ENCODE measurements at regions not wholly inside any gene's neighbourhood (a gene's known extent, or its start where the extent isn't known, plus 50 kb on each side); places are given as distances from the start of the nearest gene placed in this dataset.
"Not testable (repeated sequence)": the region's sequence is repeated elsewhere in the genome, so short reads cannot be mapped to it uniquely, and the experiment has no call there.

DNA sequence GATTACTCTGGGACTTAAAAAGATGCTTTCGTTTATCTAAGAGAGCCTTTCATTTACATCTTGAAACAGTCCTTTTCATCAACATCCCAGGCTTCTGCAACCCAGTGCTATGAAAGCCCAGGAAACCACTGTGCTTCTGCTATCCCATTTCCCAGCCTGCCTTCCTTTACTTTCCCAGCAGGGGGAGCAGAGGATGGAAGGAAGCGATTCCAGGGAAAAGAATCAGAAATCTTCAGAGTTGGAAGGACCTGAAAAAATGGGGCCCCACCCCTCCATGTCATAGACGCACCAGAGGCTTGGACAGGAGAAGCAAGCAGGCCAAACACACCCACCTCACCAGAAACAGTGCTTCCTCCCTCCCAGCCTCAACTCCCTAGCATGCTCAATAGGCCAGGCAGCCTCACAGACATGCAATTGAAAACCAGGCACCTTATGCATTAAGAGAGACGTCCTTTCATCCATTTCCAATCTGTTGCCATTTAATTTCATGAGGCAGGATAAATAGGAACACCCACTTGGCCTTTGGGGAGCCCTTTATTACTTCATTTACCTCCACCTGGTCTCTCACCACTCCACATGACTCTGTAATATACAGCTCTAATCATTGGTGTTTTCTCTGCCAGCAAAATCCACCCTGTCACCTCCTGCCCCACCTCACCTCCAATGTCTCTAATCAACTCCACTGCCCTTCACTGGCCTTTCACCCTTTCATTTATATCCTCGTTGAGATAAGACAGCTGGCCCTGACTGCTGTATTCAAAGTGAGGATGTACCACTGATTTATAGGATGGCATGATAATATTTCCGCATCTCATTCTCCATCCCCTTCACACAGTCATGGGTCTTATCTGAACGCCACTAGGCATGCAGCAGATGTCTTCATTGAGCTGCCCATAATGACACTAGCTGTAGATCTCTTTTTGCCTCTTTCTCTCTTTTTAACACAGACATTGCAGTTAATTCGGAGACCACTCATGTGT is 583.9 kb downstream of the NTRK3 start:
- peak; percentile 32 for DNase-seq (ENCODE audit: low read depth)

DNA sequence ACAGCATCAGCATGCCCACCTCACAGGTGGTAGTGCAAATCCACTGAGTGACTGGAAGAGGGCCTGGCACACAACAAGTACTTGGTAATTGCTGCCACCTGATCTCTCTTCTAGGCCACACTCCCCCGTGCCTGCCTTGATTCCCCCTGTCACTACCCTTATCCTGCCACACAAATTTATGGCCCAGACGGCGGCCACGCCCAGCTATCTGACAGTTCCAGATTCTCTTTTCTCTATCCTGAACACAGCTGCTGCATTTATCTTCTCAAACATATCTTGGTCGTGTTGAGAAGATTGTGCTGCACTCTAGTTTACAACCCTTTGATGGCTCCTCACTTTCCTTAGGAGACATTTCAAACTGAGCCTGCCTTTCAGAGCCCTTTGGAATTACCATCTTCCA is 585.2 kb downstream of the NTRK3 start:
- no peak for DNase-seq (ENCODE audit: low read depth)

DNA sequence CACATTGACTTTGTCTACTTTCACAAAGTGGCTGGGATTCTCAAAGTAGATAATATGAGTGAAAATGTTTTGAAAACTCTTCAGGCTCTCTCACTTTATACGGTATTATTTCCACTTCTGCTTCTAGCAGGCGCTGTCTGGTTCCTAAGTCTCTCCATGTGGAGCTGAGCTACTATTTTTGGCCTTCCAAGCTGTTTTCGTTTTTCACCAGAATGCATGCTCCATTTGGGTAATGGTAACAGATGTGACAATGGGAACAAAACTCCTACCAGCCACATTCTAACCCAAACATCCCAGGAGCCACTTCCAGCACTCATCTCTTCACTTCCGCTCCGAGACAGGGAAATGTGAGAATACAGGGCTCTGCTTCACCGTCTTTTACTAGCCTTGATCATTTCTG is 586.7 kb downstream of the NTRK3 start:
- DNase-seq (ENCODE audit: low read depth), result no peak

DNA sequence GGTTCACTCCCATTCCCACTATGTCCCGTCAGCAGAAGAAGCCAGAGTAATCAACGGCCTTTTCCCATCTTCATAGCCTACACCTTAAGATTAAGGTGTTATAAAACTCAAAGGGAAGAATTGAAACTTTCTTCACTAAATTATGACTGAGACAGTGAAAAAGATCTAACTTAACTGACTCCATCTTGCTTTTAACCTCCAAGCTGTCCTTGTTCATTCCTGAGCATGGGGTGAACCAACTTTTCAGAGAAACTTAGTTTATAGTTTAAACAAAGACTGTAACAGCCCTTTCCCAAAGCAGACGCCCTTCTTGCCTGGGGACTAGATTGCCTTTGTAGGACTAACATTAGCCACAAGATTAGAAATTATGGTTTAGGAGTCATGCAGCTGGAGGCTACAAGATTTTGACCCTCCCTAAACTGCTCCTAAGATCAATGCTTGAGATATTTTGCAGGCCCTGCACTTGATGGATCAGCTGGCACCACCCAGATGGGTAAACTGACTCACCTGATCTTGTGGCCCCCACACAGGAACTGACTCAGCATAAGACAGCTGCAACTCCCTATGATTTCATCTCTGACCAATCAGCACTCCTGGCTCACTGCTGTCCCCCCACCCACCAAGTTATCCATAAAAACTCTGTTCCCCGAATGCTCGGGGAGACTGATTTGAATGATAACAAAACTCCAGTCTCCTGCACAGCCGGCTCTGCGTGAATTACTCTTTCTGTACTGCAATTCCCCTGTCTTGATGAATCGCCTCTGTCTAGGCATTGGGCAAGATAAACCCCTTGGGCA is 587.6 kb downstream of the NTRK3 start:
- not testable (repeated sequence) for DNase-seq (ENCODE audit: low read depth)

DNA sequence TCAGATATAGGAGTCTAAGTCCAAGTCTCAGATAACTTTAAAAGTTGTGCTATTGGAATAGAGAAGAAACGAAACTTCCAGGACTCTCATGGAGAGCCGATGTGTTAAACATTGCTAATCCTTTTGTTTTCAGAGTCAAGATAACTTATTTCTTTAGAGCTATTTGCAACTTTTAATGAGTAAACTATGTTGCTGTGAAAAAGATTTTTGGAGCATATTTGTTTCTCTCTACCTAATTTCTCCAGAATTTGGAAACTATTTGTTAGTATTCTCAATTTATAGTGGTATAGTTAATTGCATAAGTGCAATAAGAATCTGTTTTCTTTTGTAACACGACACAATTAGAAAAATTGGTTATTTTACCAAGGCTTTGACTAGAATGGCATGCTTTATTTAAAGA is 588.9 kb downstream of the NTRK3 start:
- no peak for DNase-seq (ENCODE audit: low read depth)

DNA sequence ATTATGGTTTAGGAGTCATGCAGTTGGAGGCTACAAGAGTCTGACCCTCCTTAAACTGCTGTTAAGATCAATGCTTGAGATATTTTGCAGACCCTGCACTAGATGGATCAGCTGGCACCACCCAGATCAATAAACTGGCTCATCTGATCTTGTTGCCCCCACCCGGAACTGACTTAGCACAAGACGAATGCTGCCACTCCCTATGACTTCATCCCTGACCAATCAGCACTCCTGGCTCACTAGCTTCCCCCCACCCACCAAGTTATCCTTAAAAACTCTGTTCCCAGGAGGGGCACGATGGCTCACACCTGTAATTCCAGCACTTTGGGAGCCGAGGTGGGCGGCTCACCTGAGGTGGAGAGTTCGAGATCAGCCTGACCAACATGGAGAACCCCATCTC is 594.0 kb downstream of the NTRK3 start:
- DNase-seq (ENCODE audit: low read depth), result no peak

DNA sequence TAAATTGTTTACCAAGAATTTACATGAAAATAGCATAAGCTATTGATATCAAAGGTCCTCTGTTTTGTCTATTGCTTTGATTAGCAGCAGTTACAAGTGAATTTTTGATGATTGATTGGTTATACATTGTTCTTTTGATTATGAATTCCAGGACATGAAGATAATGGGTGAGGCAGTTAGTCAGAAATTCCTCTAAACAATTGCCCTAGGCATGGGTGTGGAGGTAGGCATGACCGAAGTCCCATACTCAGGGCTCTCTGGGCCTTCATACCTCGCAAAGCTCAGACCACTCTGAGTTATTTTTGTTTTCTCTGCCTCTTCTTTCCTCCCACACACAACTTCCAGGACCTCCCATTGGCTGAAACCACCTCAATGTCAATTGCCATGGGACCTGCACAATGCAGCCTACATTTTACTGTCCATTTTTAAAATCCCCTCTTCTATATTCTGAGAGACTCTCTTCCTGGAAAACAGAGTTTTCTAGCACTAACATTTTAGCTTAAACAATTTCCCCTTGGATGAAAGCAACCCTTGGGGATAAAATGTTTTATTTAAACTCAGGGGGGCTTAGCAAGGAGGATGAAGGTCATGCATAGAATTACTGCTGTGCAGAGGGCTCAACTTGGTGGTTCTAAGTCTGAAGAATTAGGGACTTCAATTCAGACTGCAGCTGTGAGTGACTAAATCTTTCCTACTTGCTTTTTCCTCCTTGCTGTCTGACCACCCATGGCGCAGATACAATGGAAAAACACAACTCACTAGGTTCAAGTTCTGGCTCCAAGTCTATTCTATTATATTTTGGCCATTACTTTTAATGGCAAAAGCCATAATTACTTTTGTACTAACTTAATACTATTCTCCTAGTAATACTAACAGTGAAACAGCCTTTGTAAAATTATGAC is 594.8 kb downstream of the NTRK3 start:
- no peak for DNase-seq (ENCODE audit: low read depth)

DNA sequence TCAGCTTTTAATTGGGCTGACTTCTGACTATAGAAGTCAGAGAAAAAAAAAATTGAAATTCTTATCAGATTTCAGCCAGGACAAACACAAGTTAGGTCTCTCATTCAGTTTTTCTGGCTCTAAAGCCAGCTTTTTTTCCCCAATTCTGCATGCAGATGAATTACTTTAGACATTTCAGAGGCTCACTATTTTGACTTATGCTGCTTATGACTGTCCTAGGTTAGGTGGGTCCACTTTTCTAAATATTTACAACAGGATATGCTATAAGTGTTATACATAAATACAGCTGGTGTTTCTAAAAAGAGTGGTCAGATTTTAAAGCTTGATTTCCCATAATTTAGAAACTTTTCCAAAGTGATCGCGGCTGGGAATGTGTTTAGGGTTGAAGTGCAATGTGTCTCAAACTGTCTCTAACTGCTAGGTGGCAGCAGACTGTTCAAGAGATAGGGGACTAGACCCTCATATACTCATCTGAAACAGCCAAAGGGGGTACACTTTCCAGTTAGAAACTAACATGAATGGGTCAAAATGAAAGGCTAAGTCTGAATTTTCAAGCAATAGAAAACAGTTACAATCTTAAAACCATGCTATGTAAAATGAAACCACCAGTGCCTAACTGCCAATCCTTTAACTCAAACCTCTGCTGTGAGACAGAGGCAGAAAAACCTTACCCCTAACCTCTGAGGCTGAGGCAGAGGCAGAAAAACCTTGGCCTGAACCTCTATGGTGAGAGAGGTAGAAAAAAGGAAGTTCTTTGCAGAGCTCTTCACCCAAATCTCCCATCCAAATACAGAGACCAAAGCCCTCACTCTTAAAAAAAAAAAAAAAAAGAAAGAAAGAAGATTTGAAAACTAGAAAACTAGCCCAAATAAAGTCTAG is 596.0 kb downstream of the NTRK3 start:
- no peak for DNase-seq (ENCODE audit: low read depth)

DNA sequence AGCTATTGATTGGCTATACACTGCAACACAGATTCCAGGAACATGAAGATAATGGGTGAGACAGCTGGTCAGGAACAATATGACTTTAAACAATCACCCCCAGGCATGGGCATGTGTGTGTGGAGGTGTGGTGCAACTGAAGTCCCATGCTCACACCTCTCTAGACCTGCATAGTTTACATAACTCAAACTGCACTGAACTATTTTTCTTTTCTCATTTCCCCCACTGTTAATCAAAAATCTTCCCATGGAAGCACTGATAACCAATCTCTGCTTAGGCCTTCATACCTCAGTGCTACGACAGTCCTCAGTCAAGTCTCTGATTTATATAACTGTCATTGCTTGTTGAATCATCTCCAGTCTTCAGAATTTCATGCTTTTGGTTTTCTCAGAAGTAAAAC is 600.2 kb downstream of the NTRK3 start:
- DNase-seq (ENCODE audit: low read depth), result no peak

DNA sequence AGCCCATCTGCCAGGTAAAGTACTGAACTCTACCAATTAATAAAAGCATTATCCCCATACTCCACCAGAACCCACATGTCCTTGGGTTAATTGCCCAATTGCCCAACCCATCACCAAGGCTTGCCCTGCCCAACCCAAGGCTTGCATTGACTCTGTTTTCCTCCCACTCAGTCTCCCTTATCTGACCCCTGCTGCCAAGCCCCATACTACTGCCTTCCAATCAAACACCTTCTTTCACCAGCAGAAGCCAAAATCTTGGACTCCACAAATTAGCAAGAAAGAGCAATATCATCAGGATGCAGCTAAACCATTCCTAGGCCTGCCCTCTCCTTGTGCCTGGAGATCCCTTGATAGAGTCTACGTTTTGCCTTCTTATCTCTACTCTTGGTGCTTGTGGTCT is 602.9 kb downstream of the NTRK3 start:
- no peak for DNase-seq (ENCODE audit: low read depth)

DNA sequence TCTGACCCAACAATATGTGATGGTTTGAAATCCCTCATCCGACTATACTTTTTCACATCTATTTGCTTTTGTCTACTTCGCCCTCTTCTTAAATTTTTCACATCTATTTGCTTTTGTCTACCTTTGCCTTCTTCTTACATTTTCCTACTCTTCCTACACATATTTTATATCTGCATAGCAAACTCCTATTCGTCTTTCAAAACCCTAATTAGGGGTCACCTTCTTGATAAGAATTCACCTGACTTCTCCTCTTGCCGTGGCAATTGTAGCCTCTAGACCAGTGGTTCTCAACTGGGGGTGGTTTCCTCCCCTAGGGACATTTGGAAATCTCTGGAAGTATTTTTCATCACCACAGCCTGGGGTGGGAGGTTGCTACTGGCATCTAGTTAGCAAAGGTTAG is 607.4 kb downstream of the NTRK3 start:
- no peak for DNase-seq (ENCODE audit: low read depth)

DNA sequence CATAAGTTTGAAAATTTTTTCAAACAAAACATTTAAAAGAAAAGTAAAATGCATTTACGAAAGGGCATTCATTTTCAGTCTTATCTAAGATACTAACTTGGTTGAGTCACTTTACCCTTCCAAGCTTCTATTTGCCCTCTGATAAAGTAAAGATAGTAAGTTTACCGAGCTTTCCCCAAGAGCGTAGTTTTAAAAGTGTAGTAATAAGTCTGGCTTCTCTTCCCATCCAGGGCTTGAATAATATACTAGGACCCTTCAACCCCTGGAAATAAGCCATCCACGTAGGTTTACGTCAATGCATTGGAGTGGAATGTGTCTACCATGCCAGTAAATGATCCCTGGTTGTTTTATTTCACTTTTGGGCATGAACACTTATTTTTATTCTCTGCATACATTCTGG is 608.3 kb downstream of the NTRK3 start:
- DNase-seq (ENCODE audit: low read depth), result no peak

DNA sequence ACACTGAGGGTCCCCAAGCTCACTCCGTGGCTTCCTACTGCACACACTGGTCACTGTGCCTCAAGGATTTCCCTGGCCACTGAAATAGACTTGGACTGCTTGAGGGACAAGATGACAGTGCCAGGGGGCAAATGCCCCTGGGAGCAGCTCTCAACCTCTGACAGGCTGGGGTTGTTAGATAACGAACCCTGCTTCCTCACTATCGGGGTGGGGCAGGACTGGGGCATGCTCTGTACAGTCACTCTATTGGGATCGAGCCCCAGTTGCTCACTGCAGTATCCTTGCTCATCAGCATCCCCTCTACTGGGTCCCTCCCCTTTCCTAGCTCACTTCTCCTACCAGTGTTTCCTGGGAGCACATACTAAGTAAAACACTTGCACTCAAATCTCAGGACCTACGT is 610.8 kb downstream of the NTRK3 start:
- DNase-seq (ENCODE audit: low read depth), result no peak

DNA sequence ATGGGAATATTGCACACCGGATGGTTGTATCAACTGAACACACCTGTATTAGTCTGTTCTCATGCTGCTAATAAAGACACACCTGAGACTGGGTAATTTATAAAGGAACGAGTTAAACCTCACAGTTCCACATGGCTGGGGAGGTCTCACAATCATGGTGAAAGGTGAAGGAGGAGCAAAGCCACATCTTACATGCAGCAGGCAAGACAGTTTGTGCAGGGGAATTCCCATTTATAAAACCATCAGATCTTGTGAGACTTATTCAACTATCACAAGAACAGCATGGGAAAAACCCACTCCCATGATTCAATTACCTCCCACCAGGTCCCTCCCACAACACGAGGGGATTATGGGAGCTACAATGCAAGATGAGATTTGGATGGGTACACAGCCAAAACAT is 613.5 kb downstream of the NTRK3 start:
- not testable (repeated sequence) for DNase-seq (ENCODE audit: low read depth)

DNA sequence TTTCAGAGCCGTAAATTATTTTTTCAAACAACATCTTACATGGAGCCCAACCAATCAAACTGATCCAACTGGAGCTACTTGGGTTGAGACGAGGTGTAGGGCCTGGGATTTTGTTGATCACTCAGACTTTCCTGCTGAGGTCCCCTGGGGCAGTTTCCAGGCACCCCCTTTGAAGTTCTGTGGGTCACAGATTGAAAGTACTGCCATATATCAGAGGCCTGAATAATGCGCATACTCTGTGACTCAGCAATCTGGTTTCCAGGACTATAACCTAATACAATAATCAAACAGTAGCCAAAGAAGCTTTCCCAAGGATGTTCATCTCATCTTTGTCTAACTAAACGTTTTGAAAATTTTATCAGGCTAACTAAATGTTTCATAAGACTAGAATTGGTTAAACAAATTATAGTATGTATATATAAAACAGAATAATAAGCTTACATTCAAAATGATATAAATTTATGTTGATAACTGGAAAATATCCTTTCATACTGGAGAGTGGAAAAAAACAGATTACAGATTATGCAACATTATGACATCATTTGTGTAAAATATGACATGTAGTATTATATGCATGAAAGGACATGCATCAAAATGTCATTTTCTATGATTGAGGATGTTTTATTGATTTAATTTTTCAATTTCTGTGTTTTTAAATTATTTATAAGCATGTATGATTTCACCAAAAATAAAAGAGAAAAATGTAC is 617.1 kb downstream of the NTRK3 start:
- no peak for DNase-seq (ENCODE audit: low read depth)

DNA sequence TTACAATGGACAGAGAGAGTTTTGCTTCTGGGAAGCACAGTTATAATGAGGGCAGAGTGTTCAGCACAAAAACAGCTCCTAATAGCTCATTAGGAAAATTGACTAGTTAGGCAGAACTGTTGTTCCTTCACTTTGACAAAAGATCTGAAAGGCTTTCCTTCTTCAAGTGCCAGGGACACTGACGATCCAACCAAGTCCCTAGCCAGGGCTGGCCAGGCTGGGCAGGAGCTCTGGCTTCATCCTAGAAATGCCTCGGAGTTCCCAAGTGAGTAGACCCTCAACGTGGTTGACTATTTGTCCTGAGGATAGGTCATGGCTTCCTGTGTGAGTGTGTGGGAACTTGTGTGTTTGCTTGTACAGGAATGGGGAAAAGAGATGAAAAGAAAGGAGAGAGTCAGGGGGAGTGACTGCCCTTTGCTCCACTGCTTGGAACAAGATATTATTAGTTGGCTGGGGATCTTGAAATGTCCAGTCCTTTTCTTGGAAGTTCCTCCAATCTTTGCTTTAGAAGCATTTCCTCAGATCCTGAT is 617.9 kb downstream of the NTRK3 start:
- no peak for DNase-seq (ENCODE audit: low read depth)

DNA sequence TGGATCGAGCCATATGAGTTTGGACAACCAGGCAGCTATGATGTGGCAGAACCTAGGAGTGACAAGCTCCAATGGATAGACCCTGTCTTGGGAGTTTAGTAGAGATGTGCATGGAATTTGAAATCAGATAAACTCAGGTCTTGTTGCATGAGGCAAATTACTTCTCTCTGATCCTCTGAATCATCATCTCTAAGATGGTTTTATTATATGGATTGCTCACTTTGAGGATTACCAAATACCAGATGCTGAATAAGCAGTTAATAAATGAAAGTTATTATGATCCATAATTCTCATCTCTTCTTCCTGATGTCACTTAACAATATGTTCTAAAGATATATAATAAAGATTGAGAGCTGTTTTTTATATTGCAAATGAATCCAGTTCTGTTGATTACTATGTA is 622.2 kb downstream of the NTRK3 start:
- DNase-seq (ENCODE audit: low read depth), result no peak

DNA sequence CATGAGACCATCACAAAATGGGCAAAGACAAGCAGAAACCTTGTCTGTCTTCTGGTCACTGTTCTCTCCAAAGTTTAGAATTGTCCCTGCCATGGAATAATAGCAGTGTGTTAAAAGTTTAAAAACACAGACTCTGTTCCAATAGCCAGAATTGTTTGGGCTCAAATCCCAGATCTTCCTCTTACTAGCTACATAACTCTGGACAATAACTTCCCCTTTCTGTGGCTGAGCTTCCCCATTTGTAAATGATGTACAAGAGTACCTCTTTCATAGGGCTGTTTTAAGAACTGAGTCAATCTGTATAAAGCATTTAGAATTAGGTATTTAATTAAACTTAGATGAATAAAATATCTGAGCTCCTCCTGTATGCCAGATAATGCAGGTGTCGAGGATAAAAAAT is 623.0 kb downstream of the NTRK3 start:
- no peak for DNase-seq (ENCODE audit: low read depth)

DNA sequence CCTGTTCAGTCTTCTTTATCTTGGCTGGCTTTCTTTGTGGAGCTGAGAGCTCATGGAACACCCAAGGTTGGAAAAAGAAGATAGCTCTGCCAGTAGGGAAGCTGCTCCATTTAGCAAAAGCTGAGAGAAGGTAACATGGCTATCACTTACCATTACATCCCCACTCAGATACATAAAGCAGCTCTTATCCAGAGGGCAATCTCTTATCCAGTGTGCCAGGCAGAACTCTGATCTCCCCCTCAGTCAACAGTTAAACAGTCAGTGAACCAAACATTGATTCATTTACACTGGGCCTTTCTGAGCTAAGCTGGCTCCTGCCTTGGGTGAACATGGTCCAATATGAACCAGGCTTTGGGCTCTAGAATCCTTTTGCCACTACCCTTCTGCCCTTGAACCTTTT is 624.2 kb downstream of the NTRK3 start:
- no peak for DNase-seq (ENCODE audit: low read depth)

DNA sequence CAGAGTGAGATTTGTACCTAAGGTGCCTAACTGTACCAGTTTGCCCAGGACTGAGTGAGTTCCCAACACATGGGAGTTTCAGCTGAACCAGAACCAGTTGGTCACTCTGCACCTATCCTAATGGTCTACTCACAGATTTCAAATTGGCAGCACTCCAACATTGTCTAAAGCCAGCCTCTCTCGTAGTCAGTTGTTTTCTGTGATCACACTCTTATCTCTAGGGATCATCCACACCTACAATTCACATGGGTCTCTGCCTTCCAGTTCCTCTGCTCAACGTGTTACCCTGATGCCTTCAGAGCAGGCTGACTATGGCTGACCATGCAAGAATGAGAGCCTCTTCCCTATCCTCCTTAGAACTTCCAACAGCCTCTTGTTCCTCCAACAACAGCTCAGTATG is 624.8 kb downstream of the NTRK3 start:
- no peak for DNase-seq (ENCODE audit: low read depth)

Measured in GM04504 (cell line).